ENCODE measurements at regions not wholly inside any gene's neighbourhood (a gene's known extent, or its start where the extent isn't known, plus 50 kb on each side); places are given as distances from the start of the nearest gene placed in this dataset.

DNA sequence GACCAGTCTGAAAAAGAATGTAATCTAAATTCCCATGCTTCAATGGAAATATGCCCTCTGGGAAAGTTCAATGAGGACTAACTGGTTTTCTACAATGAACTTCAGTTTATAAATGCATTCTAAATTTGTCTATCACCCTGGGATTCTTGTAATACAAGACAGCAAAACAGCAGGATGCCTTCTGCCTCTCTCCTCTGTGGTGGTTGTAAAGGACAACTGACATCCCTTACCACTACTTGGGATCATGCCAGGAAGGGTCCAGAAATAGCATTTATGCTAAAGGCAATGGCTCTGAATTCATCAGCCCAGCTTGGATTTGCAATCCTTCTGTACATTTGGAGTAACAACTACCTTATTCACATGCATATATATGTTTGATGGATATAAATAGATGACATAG is 97.3 kb upstream of the ADAMTS16 start:
- TF ChIP-seq POLR2A (IDR thresholded peaks at IDR 0.05), result no peak
- TF ChIP-seq CTCF (IDR thresholded peaks at IDR 0.05), result no peak
- no peak for TF ChIP-seq POLR2AphosphoS5 (IDR thresholded peaks at IDR 0.05; ENCODE audit: insufficient read depth in 1 of 2, low read depth in 1 of 2)
